ENCODE measurements at regions not wholly inside any gene's neighbourhood (a gene's known extent, or its start where the extent isn't known, plus 50 kb on each side); places are given as distances from the start of the nearest gene placed in this dataset.
A peak's percentile ranks its signal among the peaks of the same experiment; 100 is the strongest.

- Mint-ChIP-seq H3K27ac (no peak overlapping the region), H3K9me3 (peaks cover 1% of the 10 kb centered on the region), H3K4me1 (no peaks in the 10 kb centered on the region), H3K4me3 (no peak overlapping the region), H3K36me3 (no peaks in the 10 kb centered on the region), H3K27me3 (peaks cover 30% of the 10 kb centered on the region)
- no peak for DNase-seq
- CTCF ChIA-PET, result interaction anchor here (1.9 kb wide), 1 partner anchor 14 kb away, joined by 5 read pairs; no protein-coding TSS in a partner anchor
These were observed 71.3 kb upstream of the ACKR3 start for GRCh38 chr2:236498369-236498768.

- H3K4me1 Mint-ChIP-seq, result no peaks in the 10 kb centered on the region
- H3K27ac Mint-ChIP-seq, result no peak overlapping the region
- CTCF ChIA-PET, result interaction anchor here (1.9 kb wide), 1 partner anchor 12 kb away, joined by 5 read pairs; no protein-coding TSS in a partner anchor
- H3K27me3 Mint-ChIP-seq, result peaks cover 39% of the 10 kb centered on the region
- H3K4me3 Mint-ChIP-seq, result no peak overlapping the region
- DNase-seq, result no peak
- peaks cover 1% of the 10 kb centered on the region for H3K9me3 Mint-ChIP-seq
- H3K36me3 Mint-ChIP-seq, result no peaks in the 10 kb centered on the region
These were observed 69.7 kb upstream of the ACKR3 start for GRCh38 chr2:236499691-236500578.

- Mint-ChIP-seq H3K36me3 (no peaks in the 10 kb centered on the region), H3K4me1 (no peaks in the 10 kb centered on the region), H3K4me3 (no peak overlapping the region), H3K27ac (no peak overlapping the region), H3K27me3 (peaks cover 50% of the 10 kb centered on the region), H3K9me3 (peaks cover 3% of the 10 kb centered on the region)
- no peak for DNase-seq
- CTCF ChIA-PET, result no interaction called here
These were observed 68.6 kb upstream of the ACKR3 start for GRCh38 chr2:236501026-236501425.

GRCh38 chr2:236501531-236501930 is 68.1 kb upstream of the ACKR3 start:
- CTCF ChIA-PET, result no interaction called here
- H3K9me3 Mint-ChIP-seq, result peaks cover 3% of the 10 kb centered on the region
- DNase-seq, result no peak
- no peaks in the 10 kb centered on the region for H3K4me1 Mint-ChIP-seq
- H3K27ac Mint-ChIP-seq, result no peak overlapping the region
- H3K36me3 Mint-ChIP-seq, result no peaks in the 10 kb centered on the region
- H3K27me3 Mint-ChIP-seq, result peaks cover 54% of the 10 kb centered on the region
- no peak overlapping the region for H3K4me3 Mint-ChIP-seq

GRCh38 chr2:236503100-236503499 is 66.5 kb upstream of the ACKR3 start:
- DNase-seq, result no peak
- CTCF ChIA-PET, result interaction anchor here (0.9 to 1.6 kb wide), 3 partner anchors 10 to 73 kb away, joined by 3 to 7 read pairs (median 3); no protein-coding TSS in a partner anchor
- Mint-ChIP-seq H3K36me3 (no peaks in the 10 kb centered on the region), H3K27ac (no peak overlapping the region), H3K27me3 (peaks cover 69% of the 10 kb centered on the region), H3K4me3 (no peak overlapping the region), H3K4me1 (peaks cover 9% of the 10 kb centered on the region), H3K9me3 (peaks cover 3% of the 10 kb centered on the region)

- Mint-ChIP-seq H3K27me3 (peaks cover 71% of the 10 kb centered on the region), H3K4me1 (peaks cover 9% of the 10 kb centered on the region), H3K4me3 (no peak overlapping the region), H3K9me3 (peaks cover 3% of the 10 kb centered on the region), H3K36me3 (no peaks in the 10 kb centered on the region), H3K27ac (no peak overlapping the region)
- DNase-seq, result no peak
- CTCF ChIA-PET, result interaction anchor here (1.5 to 1.6 kb wide), 2 partner anchors 9 to 24 kb away, joined by 3 to 7 read pairs; no protein-coding TSS in a partner anchor
These were observed 66.0 kb upstream of the ACKR3 start for GRCh38 chr2:236503583-236503982.

- H3K27ac Mint-ChIP-seq, result no peak overlapping the region
- peaks cover 3% of the 10 kb centered on the region for H3K9me3 Mint-ChIP-seq
- H3K4me3 Mint-ChIP-seq, result no peak overlapping the region
- peaks cover 73% of the 10 kb centered on the region for H3K27me3 Mint-ChIP-seq
- H3K36me3 Mint-ChIP-seq, result no peaks in the 10 kb centered on the region
- peaks cover 10% of the 10 kb centered on the region for H3K4me1 Mint-ChIP-seq
- DNase-seq, result no peak
- CTCF ChIA-PET, result no interaction called here
These were observed 64.6 kb upstream of the ACKR3 start for GRCh38 chr2:236505041-236505440.

GRCh38 chr2:236505648-236506047 is 64.0 kb upstream of the ACKR3 start:
- DNase-seq, result no peak
- H3K36me3 Mint-ChIP-seq, result no peaks in the 10 kb centered on the region
- peaks cover 70% of the 10 kb centered on the region for H3K27me3 Mint-ChIP-seq
- peaks cover 13% of the 10 kb centered on the region for H3K4me1 Mint-ChIP-seq
- CTCF ChIA-PET, result interaction anchor here (1.8 kb wide), 1 partner anchor 64 kb away, joined by 8 read pairs; the partner anchor contains the start of gene ACKR3
- H3K27ac Mint-ChIP-seq, result no peak overlapping the region
- H3K4me3 Mint-ChIP-seq, result no peak overlapping the region
- peaks cover 3% of the 10 kb centered on the region for H3K9me3 Mint-ChIP-seq

GRCh38 chr2:236507393-236508085 is 62.1 kb upstream of the ACKR3 start:
- peaks cover 3% of the 10 kb centered on the region for H3K9me3 Mint-ChIP-seq

GRCh38 chr2:236508466-236508865 is 61.2 kb upstream of the ACKR3 start:
- Mint-ChIP-seq H3K36me3 (no peaks in the 10 kb centered on the region), H3K4me1 (peaks cover 13% of the 10 kb centered on the region), H3K27me3 (peaks cover 69% of the 10 kb centered on the region), H3K9me3 (peaks cover 3% of the 10 kb centered on the region), H3K4me3 (no peak overlapping the region), H3K27ac (peak overlapping the region; percentile 4)
- DNase-seq, result no peak
- CTCF ChIA-PET, result interaction anchor here (8.0 kb wide), 1 partner anchor 60 kb away, joined by 214 read pairs; the partner anchor contains the start of gene ACKR3

More at GRCh38 chr2:236507393-236508085, 62.1 kb upstream of the ACKR3 start:
- peak; percentile 73 for DNase-seq
- Mint-ChIP-seq H3K36me3 (no peaks in the 10 kb centered on the region), H3K4me3 (peak overlapping the region; percentile 57), H3K27ac (no peak overlapping the region), H3K27me3 (peaks cover 78% of the 10 kb centered on the region), H3K4me1 (peaks cover 13% of the 10 kb centered on the region)
- CTCF ChIA-PET, result interaction anchor here (1.8 kb wide), 1 partner anchor 62 kb away, joined by 8 read pairs; the partner anchor contains the start of gene ACKR3

- no peak overlapping the region for H3K4me3 Mint-ChIP-seq
- peaks cover 2% of the 10 kb centered on the region for H3K9me3 Mint-ChIP-seq
- H3K36me3 Mint-ChIP-seq, result no peaks in the 10 kb centered on the region
- H3K27ac Mint-ChIP-seq, result no peak overlapping the region
- no peak for DNase-seq
- CTCF ChIA-PET, result interaction anchor here (8.0 kb wide), 1 partner anchor 59 kb away, joined by 214 read pairs; the partner anchor contains the start of gene ACKR3
- peaks cover 56% of the 10 kb centered on the region for H3K27me3 Mint-ChIP-seq
- peaks cover 13% of the 10 kb centered on the region for H3K4me1 Mint-ChIP-seq
These were observed 59.6 kb upstream of the ACKR3 start for GRCh38 chr2:236510034-236510433.

GRCh38 chr2:236511266-236511665 is 58.4 kb upstream of the ACKR3 start:
- H3K36me3 Mint-ChIP-seq, result no peaks in the 10 kb centered on the region
- peaks cover 50% of the 10 kb centered on the region for H3K27me3 Mint-ChIP-seq
- no peak overlapping the region for H3K27ac Mint-ChIP-seq
- CTCF ChIA-PET, result interaction anchor here (0.7 to 8.0 kb wide), 6 partner anchors 12 to 745 kb away, joined by 3 to 214 read pairs (median 12); partner anchors contain the start of gene ACKR3
- H3K4me1 Mint-ChIP-seq, result peaks cover 13% of the 10 kb centered on the region
- H3K4me3 Mint-ChIP-seq, result no peak overlapping the region
- no peak for DNase-seq
- no peaks in the 10 kb centered on the region for H3K9me3 Mint-ChIP-seq

GRCh38 chr2:236512267-236512666 is 57.4 kb upstream of the ACKR3 start:
- CTCF ChIA-PET, result interaction anchor here (0.6 to 8.0 kb wide), 25 partner anchors 9 to 556 kb away, joined by 3 to 214 read pairs (median 7); partner anchors contain the start of gene ACKR3
- H3K27ac Mint-ChIP-seq, result no peak overlapping the region
- H3K4me3 Mint-ChIP-seq, result no peak overlapping the region
- H3K36me3 Mint-ChIP-seq, result no peaks in the 10 kb centered on the region
- H3K4me1 Mint-ChIP-seq, result peaks cover 7% of the 10 kb centered on the region
- H3K27me3 Mint-ChIP-seq, result peaks cover 41% of the 10 kb centered on the region
- no peaks in the 10 kb centered on the region for H3K9me3 Mint-ChIP-seq
- DNase-seq, result no peak

- DNase-seq, result peak; percentile 83
- Mint-ChIP-seq H3K27me3 (peaks cover 34% of the 10 kb centered on the region), H3K4me3 (no peak overlapping the region), H3K9me3 (no peaks in the 10 kb centered on the region), H3K4me1 (peaks cover 4% of the 10 kb centered on the region), H3K27ac (no peak overlapping the region), H3K36me3 (no peaks in the 10 kb centered on the region)
- CTCF ChIA-PET, result interaction anchor here (0.6 to 8.0 kb wide), 26 partner anchors 9 to 556 kb away, joined by 3 to 214 read pairs (median 6); partner anchors contain the start of gene ACKR3
These were observed 56.7 kb upstream of the ACKR3 start for GRCh38 chr2:236512902-236513435.
